HL-60 (cell line): ENCODE measurements at regions not wholly inside any gene's neighbourhood (a gene's known extent, or its start where the extent isn't known, plus 50 kb on each side); places are given as distances from the start of the nearest gene placed in this dataset.

ENCODE experiments used
- CTCF ChIP-seq: IDR thresholded peaks from one replicate; pipeline ENCODE4 v1.5.1; 2011; ENCODE audit warnings: low read length, control low read depth, inconsistent platforms; ENCODE audit not compliant: insufficient read depth
- GABPA ChIP-seq: IDR thresholded peaks from 2 replicates; pipeline ENCODE4 v1.6.1; 2012; ENCODE audit warnings: low read depth
- POLR2AphosphoS5 ChIP-seq: IDR thresholded peaks from 2 replicates; pipeline ENCODE4 v1.6.1; 2012; ENCODE audit warnings: low read depth
- REST ChIP-seq: IDR thresholded peaks from 2 replicates; pipeline ENCODE4 v1.6.1; 2012; ENCODE audit warnings: low read depth; ENCODE audit not compliant: insufficient replicate concordance
- SPI1 ChIP-seq: IDR thresholded peaks from 2 replicates; pipeline ENCODE4 v1.6.1; 2012; ENCODE audit warnings: low read depth, mild to moderate bottlenecking, borderline replicate concordance

GRCh38 chr10:128823201-128823600 is 643.8 kb upstream of the MGMT start:
- TF ChIP-seq CTCF, result no peak
- TF ChIP-seq POLR2AphosphoS5, result no peak
- no peak for TF ChIP-seq GABPA
- no peak for TF ChIP-seq SPI1
- TF ChIP-seq REST, result no peak
